Type B pancreatic cell (in vitro differentiated cells): ENCODE measurements at regions not wholly inside any gene's neighbourhood (a gene's known extent, or its start where the extent isn't known, plus 50 kb on each side); places are given as distances from the start of the nearest gene placed in this dataset.

Source experiments
- DNase-seq: peaks from one replicate; pipeline ENCODE4 v3.0.0; 2021; ENCODE audit warnings: mixed read lengths; ENCODE audit not compliant: unreplicated experiment; ENCODE audit errors: extremely low spot score
- H3K27ac Mint-ChIP-seq: 2 replicates; pipeline ENCODE4 v1.8.0; 2021; ENCODE audit warnings: mild to moderate bottlenecking, mixed read lengths
- H3K27me3 Mint-ChIP-seq: 2 replicates; pipeline ENCODE4 v1.8.0; 2021; ENCODE audit warnings: mixed read lengths
- H3K36me3 Mint-ChIP-seq: 2 replicates; pipeline ENCODE4 v1.8.0; 2021; ENCODE audit warnings: mixed read lengths
- H3K4me1 Mint-ChIP-seq: one replicate; pipeline ENCODE4 v1.8.0; 2021; ENCODE audit warnings: mixed read lengths; ENCODE audit not compliant: unreplicated experiment
- H3K4me3 Mint-ChIP-seq: 2 replicates; pipeline ENCODE4 v1.8.0; 2021; ENCODE audit warnings: mild to moderate bottlenecking, mixed read lengths
- H3K9me3 Mint-ChIP-seq: 2 replicates; pipeline ENCODE4 v1.8.0; 2021; ENCODE audit warnings: mixed read lengths
- TF ChIP-seq, protein P1 (sequence below): fragments of 200-600 bp; sonication (generic); conservative IDR thresholded peaks from 2 replicates; pipeline ENCODE4 v1.5.0; 2021; ENCODE audit warnings: antibody characterized with exemption, mild to moderate bottlenecking

DNA sequence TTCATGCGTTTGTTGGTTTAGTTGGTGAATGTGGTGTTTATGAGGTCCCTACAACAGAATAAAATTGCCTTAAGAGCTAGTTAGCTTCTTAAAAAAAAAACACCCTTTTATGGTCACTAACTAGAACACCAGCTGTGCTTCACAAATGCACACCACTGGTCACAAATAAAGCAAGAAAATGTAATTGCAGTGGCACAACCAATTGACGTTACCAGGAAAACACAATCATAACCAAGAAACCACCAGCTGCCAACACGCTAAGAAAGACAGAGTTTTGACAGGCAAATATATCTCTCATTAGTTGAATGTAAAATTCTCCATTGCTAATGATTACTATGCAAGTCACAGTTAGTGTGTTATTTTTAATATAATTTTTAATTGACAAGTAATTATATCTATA, 389.9 kb downstream of the ADAMTS20 start:
- Mint-ChIP-seq H3K27ac (no peak overlapping the region), H3K4me1 (no peaks in the 10 kb centered on the region), H3K4me3 (no peak overlapping the region), H3K36me3 (no peaks in the 10 kb centered on the region), H3K9me3 (peaks cover 10% of the 10 kb centered on the region), H3K27me3 (no peaks in the 10 kb centered on the region)
- TF ChIP-seq, protein P1, sequence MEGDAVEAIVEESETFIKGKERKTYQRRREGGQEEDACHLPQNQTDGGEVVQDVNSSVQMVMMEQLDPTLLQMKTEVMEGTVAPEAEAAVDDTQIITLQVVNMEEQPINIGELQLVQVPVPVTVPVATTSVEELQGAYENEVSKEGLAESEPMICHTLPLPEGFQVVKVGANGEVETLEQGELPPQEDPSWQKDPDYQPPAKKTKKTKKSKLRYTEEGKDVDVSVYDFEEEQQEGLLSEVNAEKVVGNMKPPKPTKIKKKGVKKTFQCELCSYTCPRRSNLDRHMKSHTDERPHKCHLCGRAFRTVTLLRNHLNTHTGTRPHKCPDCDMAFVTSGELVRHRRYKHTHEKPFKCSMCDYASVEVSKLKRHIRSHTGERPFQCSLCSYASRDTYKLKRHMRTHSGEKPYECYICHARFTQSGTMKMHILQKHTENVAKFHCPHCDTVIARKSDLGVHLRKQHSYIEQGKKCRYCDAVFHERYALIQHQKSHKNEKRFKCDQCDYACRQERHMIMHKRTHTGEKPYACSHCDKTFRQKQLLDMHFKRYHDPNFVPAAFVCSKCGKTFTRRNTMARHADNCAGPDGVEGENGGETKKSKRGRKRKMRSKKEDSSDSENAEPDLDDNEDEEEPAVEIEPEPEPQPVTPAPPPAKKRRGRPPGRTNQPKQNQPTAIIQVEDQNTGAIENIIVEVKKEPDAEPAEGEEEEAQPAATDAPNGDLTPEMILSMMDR = no peak
- no peak for DNase-seq

DNA sequence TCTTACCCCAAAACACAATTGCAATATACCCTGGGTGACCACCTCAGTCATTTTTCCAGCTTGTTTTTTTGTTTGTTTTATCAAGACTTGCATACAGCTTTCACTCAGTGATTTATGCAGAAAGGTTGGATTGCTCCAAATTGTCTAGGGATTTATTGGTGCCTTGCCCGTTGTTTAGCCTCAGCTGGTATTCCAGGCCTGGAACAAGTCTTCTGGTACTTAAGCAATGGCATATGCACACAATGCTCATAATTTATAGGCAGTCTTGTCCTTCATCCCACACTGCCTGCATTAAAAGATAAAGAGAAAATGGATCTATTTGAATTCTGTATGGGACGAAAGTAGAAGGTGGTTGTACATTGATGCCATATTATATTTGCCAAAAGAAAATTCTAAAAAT, 392.5 kb downstream of the ADAMTS20 start:
- TF ChIP-seq, protein P1 = no peak
- Mint-ChIP-seq H3K27ac (no peak overlapping the region), H3K4me1 (no peaks in the 10 kb centered on the region), H3K27me3 (no peaks in the 10 kb centered on the region), H3K4me3 (no peak overlapping the region), H3K9me3 (peaks cover 12% of the 10 kb centered on the region), H3K36me3 (no peaks in the 10 kb centered on the region)
- DNase-seq = no peak

DNA sequence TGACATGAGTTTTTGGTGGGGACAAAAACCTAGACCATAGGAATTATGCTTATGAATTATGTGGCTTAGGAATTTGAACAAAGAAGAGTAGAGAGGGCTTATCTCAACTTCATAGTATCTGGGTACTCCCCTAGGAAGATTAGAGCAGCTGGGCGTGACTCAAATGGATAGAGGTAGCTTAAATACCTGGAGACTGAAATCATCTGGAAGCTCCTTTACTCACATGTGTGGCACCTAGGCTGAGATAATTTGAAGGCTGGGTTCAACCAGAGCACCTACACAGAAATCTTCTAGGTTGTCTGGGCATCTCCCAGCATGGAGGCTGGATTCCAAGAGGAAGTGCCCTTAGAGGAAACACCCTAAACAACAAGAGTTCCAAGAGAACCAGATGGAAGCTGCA, 393.9 kb downstream of the ADAMTS20 start:
- TF ChIP-seq, protein P1 = no peak
- H3K4me1 Mint-ChIP-seq = no peaks in the 10 kb centered on the region
- H3K27me3 Mint-ChIP-seq = no peaks in the 10 kb centered on the region
- no peak for DNase-seq
- no peaks in the 10 kb centered on the region for H3K36me3 Mint-ChIP-seq
- peaks cover 12% of the 10 kb centered on the region for H3K9me3 Mint-ChIP-seq
- no peak overlapping the region for H3K27ac Mint-ChIP-seq
- H3K4me3 Mint-ChIP-seq = no peak overlapping the region

- no peak for DNase-seq
- TF ChIP-seq, protein P1 = no peak
- Mint-ChIP-seq H3K9me3 (peaks cover 8% of the 10 kb centered on the region), H3K4me3 (no peak overlapping the region), H3K27ac (no peak overlapping the region), H3K4me1 (peaks cover 11% of the 10 kb centered on the region), H3K36me3 (no peaks in the 10 kb centered on the region), H3K27me3 (no peaks in the 10 kb centered on the region)
These were observed 396.6 kb downstream of the ADAMTS20 start for GRCh38 chr12:43155376-43155775.

DNA sequence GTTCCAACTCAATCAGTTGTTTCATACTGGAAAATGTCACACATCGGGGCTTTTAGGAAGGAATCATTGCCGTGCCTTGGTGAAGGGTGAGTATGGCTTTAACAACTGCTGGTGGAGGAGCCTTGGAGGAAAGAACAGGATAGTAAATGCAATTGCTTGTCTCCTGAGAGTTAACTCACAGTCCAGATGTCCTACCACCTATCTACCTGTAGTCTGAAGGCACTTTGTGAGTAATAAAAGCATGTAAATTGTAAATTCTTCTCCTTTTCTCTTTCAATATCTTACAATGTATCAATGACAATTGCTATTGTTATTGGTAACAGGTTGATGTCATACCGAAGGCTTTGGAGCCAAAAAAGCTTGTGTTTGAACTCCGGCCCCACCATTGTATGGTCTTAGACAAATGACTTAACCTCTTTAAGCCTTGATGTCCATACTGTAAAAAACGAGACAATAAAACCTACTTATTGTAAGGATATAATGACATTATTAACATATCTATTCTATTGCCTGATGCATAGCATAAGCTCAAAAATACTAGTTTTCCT, 397.4 kb downstream of the ADAMTS20 start:
- TF ChIP-seq, protein P1 = peak; percentile 16
- Mint-ChIP-seq H3K36me3 (no peaks in the 10 kb centered on the region), H3K4me1 (peaks cover 11% of the 10 kb centered on the region), H3K4me3 (no peak overlapping the region), H3K9me3 (peaks cover 8% of the 10 kb centered on the region), H3K27ac (no peak overlapping the region), H3K27me3 (no peaks in the 10 kb centered on the region)
- DNase-seq = no peak
